SK-N-SH treated with all-trans-retinoic acid at 6 μM for 48 hours (cell line): ENCODE measurements at regions not wholly inside any gene's neighbourhood (a gene's known extent, or its start where the extent isn't known, plus 50 kb on each side); places are given as distances from the start of the nearest gene placed in this dataset.

Experiments
- ATAC-seq: fragments of 200-7000 bp; cut with Tn5 transposase; 3 replicates; pipeline ENCODE4 v1.9.1; 2020; ENCODE audit warnings: mild to moderate bottlenecking, moderate library complexity
- BACH2 ChIP-seq: fragments of 250-450 bp; sonication (Bioruptor Pico); IDR thresholded peaks from 2 replicates; pipeline ENCODE4 v1.9.0; 2021; ENCODE audit warnings: mild to moderate bottlenecking, borderline replicate concordance
- CSDC2 ChIP-seq: fragments of 250-450 bp; sonication (Bioruptor Pico); IDR thresholded peaks from 2 replicates; pipeline ENCODE4 v1.5.0; 2020; ENCODE audit warnings: mild to moderate bottlenecking, moderate library complexity
- CSRNP3 ChIP-seq: fragments of 250-450 bp; sonication (Bioruptor Pico); IDR thresholded peaks from 2 replicates; pipeline ENCODE4 v1.5.1; 2021; ENCODE audit warnings: mild to moderate bottlenecking, moderate library complexity
- ESRRG ChIP-seq: fragments of 250-450 bp; sonication (Bioruptor Pico); IDR thresholded peaks from 2 replicates; pipeline ENCODE4 v1.6.1; 2021; ENCODE audit warnings: mild to moderate bottlenecking
- ISL1 ChIP-seq: fragments of 250-450 bp; sonication (Bioruptor Pico); IDR thresholded peaks from 2 replicates; pipeline ENCODE4 v2.1.2; 2022; ENCODE audit warnings: mild to moderate bottlenecking, moderate library complexity
- OSR1 ChIP-seq: fragments of 250-450 bp; sonication (Bioruptor Pico); IDR thresholded peaks from 2 replicates; pipeline ENCODE4 v1.8.0; 2022; ENCODE audit warnings: moderate library complexity, mild to moderate bottlenecking, inconsistent platforms
- PATZ1 ChIP-seq: fragments of 250-450 bp; sonication (Bioruptor Pico); IDR thresholded peaks from 2 replicates; pipeline ENCODE4 v1.8.0; 2020; ENCODE audit warnings: mild to moderate bottlenecking, moderate library complexity, borderline replicate concordance
- POU6F1 ChIP-seq: fragments of 250-450 bp; sonication (Bioruptor Pico); IDR thresholded peaks from 2 replicates; pipeline ENCODE4 v1.8.0; 2021; ENCODE audit warnings: low read depth, mild to moderate bottlenecking, moderate library complexity, borderline replicate concordance
- PPARA ChIP-seq: fragments of 250-450 bp; sonication (Bioruptor Pico); IDR thresholded peaks from 2 replicates; pipeline ENCODE4 v1.5.0; 2020; ENCODE audit warnings: mild to moderate bottlenecking, borderline replicate concordance
- TCF4 ChIP-seq: fragments of 250-450 bp; sonication (Bioruptor Pico); IDR thresholded peaks from 2 replicates; pipeline ENCODE4 v1.8.0; 2021; ENCODE audit warnings: mild to moderate bottlenecking, moderate library complexity, borderline replicate concordance
- TOX ChIP-seq: fragments of 250-450 bp; sonication (Bioruptor Pico); IDR thresholded peaks from 2 replicates; pipeline ENCODE4 v1.8.0; 2021; ENCODE audit warnings: mild to moderate bottlenecking, moderate library complexity, borderline replicate concordance
- TSHZ2 ChIP-seq: fragments of 250-450 bp; sonication (Bioruptor Pico); IDR thresholded peaks from 2 replicates; pipeline ENCODE4 v1.5.0; 2020; ENCODE audit warnings: mild to moderate bottlenecking, moderate library complexity
- ZC3H10 ChIP-seq: fragments of 250-450 bp; sonication (Bioruptor Pico); IDR thresholded peaks from 2 replicates; pipeline ENCODE4 v1.5.1; 2021; ENCODE audit warnings: mild to moderate bottlenecking, moderate library complexity
- ZFP3 ChIP-seq: fragments of 250-450 bp; sonication (Bioruptor Pico); IDR thresholded peaks from 2 replicates; pipeline ENCODE4 v1.5.0; 2020; ENCODE audit warnings: mild to moderate bottlenecking, moderate library complexity
- ZNF565 ChIP-seq: fragments of 450-650 bp; formaldehyde crosslinking; conservative IDR thresholded peaks from 2 replicates; pipeline ENCODE4 v1.5.0; 2020; ENCODE audit warnings: low read depth, mild to moderate bottlenecking, moderate library complexity
- ZNF70 ChIP-seq: fragments of 450-650 bp; formaldehyde crosslinking; IDR thresholded peaks from 2 replicates; pipeline ENCODE4 v1.5.0; 2020; ENCODE audit warnings: mild to moderate bottlenecking, moderate library complexity
- ZNF8 ChIP-seq: fragments of 450-650 bp; formaldehyde crosslinking; IDR thresholded peaks from 2 replicates; pipeline ENCODE4 v1.5.0; 2020; ENCODE audit warnings: mild to moderate bottlenecking, moderate library complexity

- ATAC-seq = no peak
Measured at GRCh38 chr4:116469582-116469981, 615.8 kb downstream of the TRAM1L1 start.

GRCh38 chr4:116453127-116453526 lies 632.2 kb downstream of the TRAM1L1 start:
- TF ChIP-seq BACH2 (CRISPR knock-in tag) = no peak
- no peak for TF ChIP-seq ZNF70
- no peak for TF ChIP-seq ISL1 (CRISPR knock-in tag)
- no peak for TF ChIP-seq ZNF8 (CRISPR knock-in tag)
- TF ChIP-seq ZC3H10 (CRISPR knock-in tag) = no peak
- no peak for TF ChIP-seq TOX (CRISPR knock-in tag)
- TF ChIP-seq ESRRG (CRISPR knock-in tag) = no peak
- TF ChIP-seq TSHZ2 (CRISPR knock-in tag) = no peak
- no peak for TF ChIP-seq TCF4 (CRISPR knock-in tag)
- no peak for TF ChIP-seq CSDC2 (CRISPR knock-in tag)
- no peak for TF ChIP-seq ZNF565 (CRISPR knock-in tag)
- ATAC-seq = no peak

More at GRCh38 chr4:116469582-116469981, 615.8 kb downstream of the TRAM1L1 start:
- TF ChIP-seq OSR1 (CRISPR knock-in tag) (no peak), PATZ1 (CRISPR knock-in tag) (no peak), ZNF565 (CRISPR knock-in tag) (no peak), ZNF70 (no peak), ZFP3 (CRISPR knock-in tag) (no peak)

GRCh38 chr4:116449764-116450163 lies 635.6 kb downstream of the TRAM1L1 start:
- TF ChIP-seq OSR1 (CRISPR knock-in tag) = no peak
- no peak for TF ChIP-seq TOX (CRISPR knock-in tag)
- no peak for TF ChIP-seq CSRNP3 (CRISPR knock-in tag)
- no peak for TF ChIP-seq ESRRG (CRISPR knock-in tag)
- no peak for TF ChIP-seq POU6F1
- no peak for ATAC-seq

- TF ChIP-seq PPARA (CRISPR knock-in tag) (no peak), PATZ1 (CRISPR knock-in tag) (no peak), ZNF70 (no peak)
- no peak for ATAC-seq
Measured at GRCh38 chr4:116444117-116444516, 641.3 kb downstream of the TRAM1L1 start.
